HG03280 (cell line): ENCODE measurements at regions not wholly inside any gene's neighbourhood (a gene's known extent, or its start where the extent isn't known, plus 50 kb on each side); places are given as distances from the start of the nearest gene placed in this dataset.
A peak's percentile ranks its signal among the peaks of the same experiment; 100 is the strongest.

ENCODE experiments used
- ATAC-seq: cut with Tn5 transposase; IDR thresholded peaks from one replicate; pipeline ENCODE4 v1.9.1; 2021; ENCODE audit warnings: mild to moderate bottlenecking, moderate library complexity; ENCODE audit not compliant: unreplicated experiment

GRCh38 chrX:148363471-148364235 lies 136.8 kb upstream of the AFF2 start:
- no peak for ATAC-seq

- no peak for ATAC-seq
Observed at GRCh38 chrX:148365233-148365632, 135.2 kb upstream of the AFF2 start.

DNA sequence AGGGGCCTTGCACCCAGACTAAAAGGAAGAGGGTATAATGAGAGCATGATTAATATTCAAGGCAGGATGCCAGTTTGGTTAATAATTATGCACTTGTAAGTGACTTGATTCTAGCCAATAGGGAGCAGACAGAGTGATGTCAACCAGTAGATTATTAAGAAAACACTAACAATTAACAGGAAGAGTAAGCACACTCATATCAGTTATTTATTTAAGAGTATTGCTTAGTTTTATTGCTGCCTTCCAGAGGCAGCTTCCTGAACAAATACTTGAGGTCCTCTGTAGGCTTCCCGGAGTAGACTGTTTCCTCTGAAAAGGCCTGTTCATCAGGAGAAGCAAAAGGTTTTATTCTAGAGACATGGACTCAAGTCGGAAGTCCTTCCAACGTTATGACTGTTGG lies 129.1 kb upstream of the AFF2 start:
- no peak for ATAC-seq

DNA sequence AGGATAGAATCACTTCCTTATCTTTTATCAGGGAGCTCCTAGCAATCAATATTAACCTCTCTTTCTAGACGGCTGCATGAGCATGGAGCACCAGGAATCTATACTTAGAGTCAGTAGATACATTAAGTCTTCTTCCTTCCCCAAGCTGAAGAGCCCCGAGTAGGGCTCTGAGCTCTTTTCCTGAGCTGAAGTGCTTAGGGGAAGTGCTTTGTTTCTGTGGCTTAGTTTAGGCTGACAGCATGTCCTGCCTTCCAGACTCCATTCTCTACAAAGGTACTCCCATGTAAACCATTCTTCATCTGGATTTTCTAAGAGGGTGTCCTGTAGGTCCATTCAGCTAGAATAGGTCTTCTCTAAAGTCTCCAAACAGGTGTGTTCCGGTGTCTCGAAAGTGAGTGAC lies 127.5 kb upstream of the AFF2 start:
- no peak for ATAC-seq

DNA sequence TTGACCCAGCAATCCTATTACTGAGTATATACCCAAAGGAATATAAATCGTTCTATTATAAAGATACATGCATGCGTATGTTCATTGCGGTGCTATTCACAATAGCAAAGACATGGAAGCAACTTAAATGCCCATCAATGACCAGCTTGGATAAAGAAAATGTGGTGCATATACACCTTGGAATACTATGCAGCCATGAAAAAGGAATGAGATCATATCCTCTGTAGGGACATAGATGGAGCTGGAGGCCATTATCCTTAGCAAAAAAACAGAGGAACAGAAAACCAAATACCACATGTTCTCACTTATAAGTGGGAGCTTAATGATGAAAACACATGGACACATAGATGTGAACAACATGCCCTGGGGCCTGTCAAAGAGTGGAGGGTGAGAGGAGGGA lies 124.1 kb upstream of the AFF2 start:
- ATAC-seq, result no peak

- ATAC-seq, result no peak
Observed at GRCh38 chrX:148380107-148380506, 120.3 kb upstream of the AFF2 start.

- peak; percentile 97 for ATAC-seq
Observed at GRCh38 chrX:148380650-148381561, 119.5 kb upstream of the AFF2 start.

GRCh38 chrX:148381603-148382002 lies 118.8 kb upstream of the AFF2 start:
- ATAC-seq, result peak; percentile 31

DNA sequence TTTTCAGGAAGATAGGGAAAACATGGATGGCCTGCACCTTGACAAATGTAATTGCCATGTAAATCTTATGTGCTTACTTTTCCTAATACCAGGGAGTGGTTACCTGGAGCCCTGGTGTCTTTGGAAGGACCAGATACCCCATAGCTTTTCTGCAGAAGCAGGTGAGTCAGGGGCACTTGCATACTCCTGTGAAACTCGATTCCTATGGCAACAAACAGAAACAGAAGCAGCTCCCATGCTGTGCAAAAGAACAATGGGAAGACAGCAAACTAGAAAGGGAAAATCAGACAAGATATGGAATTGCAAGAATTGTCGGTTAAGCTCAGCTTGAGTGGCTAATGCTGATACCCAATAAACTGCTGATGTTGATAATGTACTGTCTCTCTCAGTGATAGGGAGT lies 117.4 kb upstream of the AFF2 start:
- no peak for ATAC-seq

DNA sequence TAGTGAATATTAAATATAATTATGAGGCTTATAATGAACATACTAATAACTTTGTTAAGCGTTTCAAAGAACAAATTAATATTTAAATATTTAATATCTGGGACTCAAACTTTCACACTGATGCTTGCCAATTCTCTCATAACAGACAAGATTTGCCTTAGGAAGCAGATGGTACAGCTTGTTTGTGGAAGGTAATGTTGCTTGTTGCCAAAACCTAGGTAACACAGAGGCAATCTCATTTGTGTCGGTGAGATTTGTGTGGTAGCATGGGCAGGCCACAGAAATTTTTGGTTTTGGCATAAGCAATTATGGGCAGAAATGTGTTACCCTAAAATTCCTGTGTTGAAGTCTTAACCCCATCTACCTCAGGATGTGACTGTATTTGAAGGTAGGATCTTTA lies 114.9 kb upstream of the AFF2 start:
- no peak for ATAC-seq

GRCh38 chrX:148389629-148390028 lies 110.8 kb upstream of the AFF2 start:
- no peak for ATAC-seq

- no peak for ATAC-seq
Observed at GRCh38 chrX:148412006-148412405, 88.4 kb upstream of the AFF2 start.

GRCh38 chrX:148416142-148416541 lies 84.3 kb upstream of the AFF2 start:
- ATAC-seq, result no peak

- no peak for ATAC-seq
Observed at GRCh38 chrX:148416931-148417330, 83.5 kb upstream of the AFF2 start.

GRCh38 chrX:148417934-148418333 lies 82.5 kb upstream of the AFF2 start:
- ATAC-seq, result no peak

- ATAC-seq, result no peak
Observed at GRCh38 chrX:148422526-148422925, 77.9 kb upstream of the AFF2 start.

DNA sequence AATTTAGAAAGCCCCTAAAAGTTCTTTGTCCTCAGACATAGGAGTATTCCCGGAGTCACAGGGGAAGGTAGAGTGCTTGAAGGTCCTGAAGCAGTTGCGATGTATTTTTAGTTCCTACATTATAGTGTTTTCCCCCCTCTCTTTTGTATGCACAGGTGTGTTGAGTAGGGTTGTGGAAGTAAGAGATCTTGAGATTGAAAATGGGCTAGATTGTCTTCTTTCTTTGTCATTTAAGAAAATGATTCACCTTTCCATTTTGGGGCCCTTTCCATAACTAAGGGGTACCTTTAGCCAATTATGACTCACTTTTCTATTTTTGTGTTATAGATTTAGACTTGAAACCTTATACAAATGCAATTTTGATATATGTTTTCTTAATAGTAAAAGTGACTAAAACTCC lies 75.8 kb upstream of the AFF2 start:
- no peak for ATAC-seq

GRCh38 chrX:148426467-148426866 lies 74.0 kb upstream of the AFF2 start:
- ATAC-seq, result no peak

- ATAC-seq, result no peak
Observed at GRCh38 chrX:148441387-148441786, 59.0 kb upstream of the AFF2 start.

- no peak for ATAC-seq
Observed at GRCh38 chrX:148443216-148443615, 57.2 kb upstream of the AFF2 start.

GRCh38 chrX:148448686-148449085 lies 51.7 kb upstream of the AFF2 start:
- no peak for ATAC-seq
